ENCODE measurements at regions not wholly inside any gene's neighbourhood (a gene's known extent, or its start where the extent isn't known, plus 50 kb on each side); places are given as distances from the start of the nearest gene placed in this dataset.
"Not testable (repeated sequence)": the region's sequence is repeated elsewhere in the genome, so short reads cannot be mapped to it uniquely, and the experiment has no call there.

- Histone ChIP-seq H3K4me1 (ENCODE audit: control insufficient read depth in 2 of 2, insufficient read depth in 2 of 2, low read length in 2 of 2) (no peaks in the 10 kb centered on the region), H2AFZ (ENCODE audit: insufficient read depth, low read depth, low read length, poor library complexity, severe bottlenecking) (no peak overlapping the region), H4K20me1 (ENCODE audit: control insufficient read depth, insufficient read depth, low read length, poor library complexity, severe bottlenecking) (no peaks in the 10 kb centered on the region), H3K27ac (ENCODE audit: low read length in 2 of 2) (no peak overlapping the region), H3K4me2 (replicated peaks; ENCODE audit: low read depth, low read length, poor library complexity, severe bottlenecking) (no peak overlapping the region), H3K4me3 (ENCODE audit: control extremely low read depth in 1 of 5, extremely low read depth in 1 of 5, insufficient read depth in 1 of 5, low read depth in 2 of 5, low read length in 4 of 5) (no peak overlapping the region), H3K9me3 (ENCODE audit: control extremely low read depth in 1 of 3, control insufficient read depth in 2 of 3, insufficient read depth in 1 of 3, low read length in 2 of 3) (peaks cover 0 to 36% (median 7%) of the 10 kb centered on the region in 3 donors), H3K27me3 (replicated peaks in 1 of 4; ENCODE audit: control extremely low read depth in 1 of 4, control insufficient read depth in 3 of 4, insufficient read depth in 4 of 4, low read length in 3 of 4) (no peaks in the 10 kb centered on the region), H3K9ac (ENCODE audit: low read length) (no peak overlapping the region), H3K36me3 (replicated peaks in 1 of 2; ENCODE audit: control extremely low read depth in 1 of 2, control insufficient read depth in 1 of 2, extremely low read depth in 1 of 2, insufficient read depth in 2 of 2, low read length in 1 of 2) (no peaks in the 10 kb centered on the region), H3K79me2 (ENCODE audit: control insufficient read depth, insufficient read depth, low read length) (no peaks in the 10 kb centered on the region)
- 94% methylated on average over 7 of the region's 11 CpGs for WGBS (ENCODE audit: insufficient coverage)
- Mint-ChIP-seq H3K4me1 (no peaks in the 10 kb centered on the region), H3K9me3 (ENCODE audit: insufficient read depth) (peaks cover 12% of the 10 kb centered on the region), H3K27ac (no peak overlapping the region), H3K27me3 (no peaks in the 10 kb centered on the region), H3K4me3 (no peak overlapping the region)
- ChIA-PET CTCF (no interaction called here), POLR2A (no interaction called here)
- TF ChIP-seq EZH2 (IDR thresholded peaks at IDR 0.05; ENCODE audit: borderline replicate concordance, insufficient read depth, low read depth, low read length, poor library complexity, severe bottlenecking) (no peak), CTCF (IDR thresholded peaks at IDR 0.05) (no peak)
- no peak for ATAC-seq (ENCODE audit: low read depth)
- intact Hi-C loops (cut with micrococcal nuclease), result no loop called here
- no peak for DNase-seq
Observed at GRCh38 chr2:121155502-121156056, 129.4 kb downstream of the TFCP2L1 start.

GRCh38 chr2:121157481-121157880 lies 127.5 kb downstream of the TFCP2L1 start:
- H3K9ac ChIP-seq (ENCODE audit: low read length); H3K27me3 ChIP-seq (replicated peaks in 1 of 4; ENCODE audit: control extremely low read depth in 1 of 4, control insufficient read depth in 3 of 4, insufficient read depth in 4 of 4, low read length in 3 of 4); H3K4me1 Mint-ChIP-seq; H3K36me3 ChIP-seq (replicated peaks in 1 of 2; ENCODE audit: control extremely low read depth in 1 of 2, control insufficient read depth in 1 of 2, extremely low read depth in 1 of 2, insufficient read depth in 2 of 2, low read length in 1 of 2); CTCF ChIA-PET; ATAC-seq (ENCODE audit: low read depth); DNase-seq; POLR2A ChIA-PET; H3K27ac ChIP-seq (ENCODE audit: low read length in 2 of 2); H3K4me2 ChIP-seq (replicated peaks; ENCODE audit: low read depth, low read length, poor library complexity, severe bottlenecking); H3K4me3 ChIP-seq (ENCODE audit: control extremely low read depth in 1 of 5, extremely low read depth in 1 of 5, insufficient read depth in 1 of 5, low read depth in 2 of 5, low read length in 4 of 5); H3K4me3 Mint-ChIP-seq; intact Hi-C loops (cut with micrococcal nuclease); H3K27ac Mint-ChIP-seq; H3K27me3 Mint-ChIP-seq; H3K4me1 ChIP-seq (ENCODE audit: control insufficient read depth in 2 of 2, insufficient read depth in 2 of 2, low read length in 2 of 2); H2AFZ ChIP-seq (ENCODE audit: insufficient read depth, low read depth, low read length, poor library complexity, severe bottlenecking); H3K79me2 ChIP-seq (ENCODE audit: control insufficient read depth, insufficient read depth, low read length); H4K20me1 ChIP-seq (ENCODE audit: control insufficient read depth, insufficient read depth, low read length, poor library complexity, severe bottlenecking): not testable (repeated sequence)
- 100% methylated on average over 1 of the region's 1 CpG for WGBS (ENCODE audit: insufficient coverage)
- peaks cover 12% of the 10 kb centered on the region for H3K9me3 Mint-ChIP-seq (ENCODE audit: insufficient read depth)
- peaks cover 0 to 37% (median 7%) of the 10 kb centered on the region in 3 donors for H3K9me3 ChIP-seq (ENCODE audit: control extremely low read depth in 1 of 3, control insufficient read depth in 2 of 3, insufficient read depth in 1 of 3, low read length in 2 of 3)

Measured in B cell (primary cell).